CD14-positive monocyte (primary cell): ENCODE measurements at regions not wholly inside any gene's neighbourhood (a gene's known extent, or its start where the extent isn't known, plus 50 kb on each side); places are given as distances from the start of the nearest gene placed in this dataset.

ENCODE experiments used
- DNase-seq, 3 donors: peaks; one replicate each; pipeline ENCODE4 v3.0.0-alpha.2; 2011 to 2022
- H2AFZ ChIP-seq: 2 replicates; pipeline ENCODE4 v1.6.0; 2012; ENCODE audit warnings: mild to moderate bottlenecking, low read depth, low read length, inconsistent platforms; ENCODE audit not compliant: insufficient read depth, poor library complexity, severe bottlenecking
- H3K27ac ChIP-seq, 2 donors: 1 replicate in 1 of 2; 2 replicates in 1 of 2; pipeline ENCODE4 v1.5.1; 2012 to 2013; ENCODE audit warnings: low read length in 2 of 2, control low read depth in 1 of 2, inconsistent platforms in 1 of 2, low read depth in 1 of 2, mild to moderate bottlenecking in 1 of 2
- H3K27me3 ChIP-seq, 2 donors: one replicate each; pipeline versions ENCODE4 v1.6.0 to v1.6.1; 2011 to 2013; ENCODE audit warnings: low read length in 2 of 2; ENCODE audit not compliant: control insufficient read depth in 2 of 2, insufficient read depth in 2 of 2
- H3K36me3 ChIP-seq, 2 donors: replicated peaks in 1 of 2; 1 replicate in 1 of 2; 2 replicates in 1 of 2; pipeline versions ENCODE4 v1.5.1 to v1.6.1; 2012 to 2013; ENCODE audit warnings: low read length in 2 of 2, control low read depth in 1 of 2, inconsistent platforms in 1 of 2, mild to moderate bottlenecking in 1 of 2; ENCODE audit not compliant: insufficient read depth in 2 of 2, control insufficient read depth in 1 of 2
- H3K4me1 ChIP-seq, 2 donors: 1 replicate in 1 of 2; 2 replicates in 1 of 2; pipeline versions ENCODE4 v1.5.1 to v1.6.1; 2012 to 2013; ENCODE audit warnings: low read length in 2 of 2, control low read depth in 1 of 2, inconsistent platforms in 1 of 2, mild to moderate bottlenecking in 1 of 2, moderate library complexity in 1 of 2; ENCODE audit not compliant: insufficient read depth in 2 of 2, control insufficient read depth in 1 of 2
- H3K4me2 ChIP-seq: replicated peaks from 2 replicates; pipeline ENCODE3; 2012; ENCODE audit warnings: low read length, moderate library complexity, mild to moderate bottlenecking; ENCODE audit not compliant: poor library complexity, severe bottlenecking; ENCODE audit errors: extremely low read depth
- H3K4me3 ChIP-seq, 3 experiments: fragments of 200-600 bp in 1 of 3; sonication (generic) in 1 of 3; replicated peaks in 1 of 3; 1 replicate in 2 of 3; 2 replicates in 1 of 3; pipeline ENCODE4 v1.5.1; 2011 to 2013; ENCODE audit warnings: low read length in 3 of 3, mild to moderate bottlenecking in 3 of 3, control low read depth in 2 of 3, low read depth in 2 of 3, inconsistent platforms in 1 of 3, moderate library complexity in 1 of 3
- H3K79me2 ChIP-seq: 2 replicates; pipeline ENCODE4 v1.6.0; 2012; ENCODE audit warnings: mild to moderate bottlenecking, control low read depth, inconsistent platforms, low read length, moderate library complexity; ENCODE audit not compliant: insufficient read depth
- H3K9ac ChIP-seq: 2 replicates; pipeline ENCODE4 v1.6.0; 2017; ENCODE audit warnings: low read length, mild to moderate bottlenecking; ENCODE audit not compliant: insufficient read depth, poor library complexity, severe bottlenecking
- H3K9me3 ChIP-seq, 2 donors: replicated peaks in 1 of 2; 1 replicate in 1 of 2; 2 replicates in 1 of 2; pipeline versions ENCODE4 v1.5.1 to v1.6.1; 2012 to 2013; ENCODE audit warnings: low read length in 2 of 2, control low read depth in 1 of 2; ENCODE audit not compliant: control insufficient read depth in 1 of 2, insufficient read depth in 1 of 2
- H4K20me1 ChIP-seq: 2 replicates; pipeline ENCODE4 v1.6.0; 2012; ENCODE audit warnings: mild to moderate bottlenecking, low read length, control low read depth, moderate library complexity; ENCODE audit not compliant: insufficient read depth
- H3K27ac Mint-ChIP-seq, 7 donors: one replicate each; pipeline ENCODE4 v1.8.0; 2020; ENCODE audit warnings: mild to moderate bottlenecking in 7 of 7, mixed read lengths in 7 of 7, moderate library complexity in 6 of 7, inconsistent platforms in 2 of 7
- H3K27me3 Mint-ChIP-seq, 3 donors: one replicate each; pipeline ENCODE4 v1.8.0; 2021 to 2022; ENCODE audit warnings: low read depth in 3 of 3, mild to moderate bottlenecking in 3 of 3, mixed read lengths in 3 of 3, moderate library complexity in 3 of 3, inconsistent platforms in 1 of 3
- H3K36me3 Mint-ChIP-seq, 2 donors: one replicate each; pipeline ENCODE4 v1.8.0; 2020; ENCODE audit warnings: mixed read lengths in 2 of 2, inconsistent platforms in 1 of 2, mild to moderate bottlenecking in 1 of 2
- H3K4me1 Mint-ChIP-seq: one replicate; pipeline ENCODE4 v1.8.0; 2020; ENCODE audit warnings: mild to moderate bottlenecking, mixed read lengths
- H3K4me3 Mint-ChIP-seq, 2 donors: one replicate each; pipeline ENCODE4 v1.8.0; 2020; ENCODE audit warnings: mild to moderate bottlenecking in 2 of 2, mixed read lengths in 2 of 2, moderate library complexity in 1 of 2
- H3K9me3 Mint-ChIP-seq, 7 donors: one replicate each; pipeline ENCODE4 v1.8.0; 2020 to 2022; ENCODE audit warnings: mixed read lengths in 7 of 7, mild to moderate bottlenecking in 6 of 7, moderate library complexity in 6 of 7, inconsistent platforms in 2 of 7
- CTCF ChIP-seq: fragments of 200-600 bp; IDR thresholded peaks from one replicate; pipeline ENCODE4 v1.8.0; 2022; ENCODE audit warnings: antibody characterized with exemption, mild to moderate bottlenecking
- WGBS: methylation state at CpG from one replicate; pipeline ENCODE4 v1.1.5; 2013; ENCODE audit warnings: missing lambda C conversion rate; ENCODE audit not compliant: insufficient coverage; 5-methylcytosine and 5-hydroxymethylcytosine counted together
- intact Hi-C, 2 donors: fragments of 100-400 bp; cut with micrococcal nuclease; formaldehyde crosslinking; loops; one replicate each; pipeline versions ENCODE4 v1.15.0 to v1.15.1; 2023

- WGBS = 84% methylated on average over 2 of the region's 4 CpGs
- no peak overlapping the region for H3K27ac ChIP-seq
Observed at GRCh38 chr7:46811529-46811928, 770.4 kb downstream of the TNS3 start.

GRCh38 chr7:46810986-46811385 lies 770.9 kb downstream of the TNS3 start:
- Histone ChIP-seq H3K4me3 (no peak overlapping the region), H3K9ac (no peak overlapping the region), H3K27me3 (no peaks in the 10 kb centered on the region), H4K20me1 (no peaks in the 10 kb centered on the region), H3K4me1 (no peaks in the 10 kb centered on the region), H3K27ac (no peak overlapping the region), H3K36me3 (no peaks in the 10 kb centered on the region), H3K4me2 (no peak overlapping the region), H3K79me2 (no peaks in the 10 kb centered on the region), H2AFZ (no peak overlapping the region), H3K9me3 (peaks cover 16 to 22% of the 10 kb centered on the region in 2 donors)
- H3K4me3 Mint-ChIP-seq = no peak overlapping the region
- no peak for DNase-seq
- intact Hi-C loops = no loop called here
- H3K27ac Mint-ChIP-seq = no peak overlapping the region
- H3K9me3 Mint-ChIP-seq = peaks cover 4 to 11% (median 8%) of the 10 kb centered on the region in 7 donors
- H3K36me3 Mint-ChIP-seq = no peaks in the 10 kb centered on the region
- no peaks in the 10 kb centered on the region for H3K4me1 Mint-ChIP-seq
- H3K27me3 Mint-ChIP-seq = no peaks in the 10 kb centered on the region
- TF ChIP-seq CTCF = no peak
- WGBS = 71% methylated on average over 3 of the region's 4 CpGs

More at GRCh38 chr7:46811529-46811928, 770.4 kb downstream of the TNS3 start:
- Histone ChIP-seq H2AFZ (no peak overlapping the region), H3K9ac (no peak overlapping the region), H3K4me2 (no peak overlapping the region), H4K20me1 (no peaks in the 10 kb centered on the region), H3K4me3 (no peak overlapping the region), H3K36me3 (no peaks in the 10 kb centered on the region), H3K4me1 (no peaks in the 10 kb centered on the region), H3K79me2 (no peaks in the 10 kb centered on the region), H3K27me3 (no peaks in the 10 kb centered on the region), H3K9me3 (peaks cover 16 to 22% of the 10 kb centered on the region in 2 donors)
- TF ChIP-seq CTCF = no peak
- peaks cover 4 to 12% (median 8%) of the 10 kb centered on the region in 7 donors for H3K9me3 Mint-ChIP-seq
- H3K4me3 Mint-ChIP-seq = no peak overlapping the region
- H3K27ac Mint-ChIP-seq = no peak overlapping the region
- no peaks in the 10 kb centered on the region for H3K36me3 Mint-ChIP-seq
- no peak for DNase-seq
- H3K27me3 Mint-ChIP-seq = no peaks in the 10 kb centered on the region
- intact Hi-C loops = no loop called here
- no peaks in the 10 kb centered on the region for H3K4me1 Mint-ChIP-seq
